Astrocyte of the cerebellum (primary cell): ENCODE measurements at regions not wholly inside any gene's neighbourhood (a gene's known extent, or its start where the extent isn't known, plus 50 kb on each side); places are given as distances from the start of the nearest gene placed in this dataset.
A peak's percentile ranks its signal among the peaks of the same experiment; 100 is the strongest.

Source experiments
- DNase-seq: peaks from one replicate; pipeline ENCODE4 v3.0.0-alpha.2; 2011; ENCODE audit warnings: low read depth
- H3K4me3 ChIP-seq: 2 replicates; pipeline ENCODE4 v1.5.1; 2011; ENCODE audit warnings: mild to moderate bottlenecking, low read depth, low read length, moderate library complexity
- CTCF ChIP-seq: IDR thresholded peaks from 2 replicates; pipeline ENCODE4 v1.5.1; 2012; ENCODE audit warnings: low read length, low read depth, moderate library complexity, mild to moderate bottlenecking; ENCODE audit errors: missing control alignments
- in situ Hi-C: cut with HindIII; loops from 2 replicates; pipeline ENCODE4 v1.10.0; 2017; ENCODE audit warnings: low sequenced_read_pairs

GRCh38 chr4:19319607-19320006, 932.1 kb upstream of the SLIT2 start:
- DNase-seq = no peak
- H3K4me3 ChIP-seq = no peak overlapping the region
- no peak for TF ChIP-seq CTCF
- in situ Hi-C loops = no loop called here

GRCh38 chr4:19317377-19317776, 934.3 kb upstream of the SLIT2 start:
- in situ Hi-C loops = no loop called here
- TF ChIP-seq CTCF = no peak
- DNase-seq = no peak
- H3K4me3 ChIP-seq = no peak overlapping the region

GRCh38 chr4:19314116-19314515, 937.6 kb upstream of the SLIT2 start:
- DNase-seq = no peak
- TF ChIP-seq CTCF = no peak
- in situ Hi-C loops = no loop called here
- no peak overlapping the region for H3K4me3 ChIP-seq

- H3K4me3 ChIP-seq = no peak overlapping the region
- in situ Hi-C loops = no loop called here
- peak; percentile 53 for DNase-seq
- TF ChIP-seq CTCF = peak; percentile 56
Measured at GRCh38 chr4:19309378-19309777, 942.3 kb upstream of the SLIT2 start.

- no peak overlapping the region for H3K4me3 ChIP-seq
- in situ Hi-C loops = no loop called here
- TF ChIP-seq CTCF = no peak
- no peak for DNase-seq
Measured at GRCh38 chr4:19304028-19304427, 947.7 kb upstream of the SLIT2 start.

DNA sequence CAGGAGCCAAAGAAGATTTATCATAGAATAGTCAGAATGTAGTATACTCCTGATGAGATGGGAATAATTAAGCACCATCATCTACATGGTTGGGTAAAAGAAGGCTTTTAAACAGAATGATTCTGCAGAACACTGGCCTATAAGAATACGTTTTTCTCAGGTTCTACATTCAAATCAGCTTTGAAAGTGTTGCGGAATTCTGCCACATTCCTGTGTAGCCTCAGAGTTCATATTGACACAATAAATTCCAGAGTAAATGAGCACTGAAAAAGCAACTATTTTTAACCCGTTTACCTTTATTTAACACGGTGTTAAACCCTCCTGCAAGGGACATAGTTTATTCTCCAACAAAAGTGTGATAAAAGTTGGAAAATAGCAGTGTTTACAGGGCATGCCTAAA, 950.2 kb upstream of the SLIT2 start:
- DNase-seq = no peak
- H3K4me3 ChIP-seq = no peak overlapping the region
- in situ Hi-C loops = no loop called here

More for the DNA sequence above, 950.2 kb upstream of the SLIT2 start:
- no peak for TF ChIP-seq CTCF
